ENCODE measurements at regions not wholly inside any gene's neighbourhood (a gene's known extent, or its start where the extent isn't known, plus 50 kb on each side); places are given as distances from the start of the nearest gene placed in this dataset.

GRCh38 chr7:125118444-125118843 is 188.8 kb upstream of the POT1 start:
- no peak for TF ChIP-seq ZBTB7A (IDR thresholded peaks at IDR 0.05; ENCODE audit: low read depth)
- no peak for TF ChIP-seq TAF1 (IDR thresholded peaks at IDR 0.05; ENCODE audit: low read depth)
- no peak for TF ChIP-seq EGR1 (IDR thresholded peaks at IDR 0.05)
- no peak for TF ChIP-seq RAD21 (IDR thresholded peaks at IDR 0.05; ENCODE audit: low read depth)
- TF ChIP-seq YY1 (IDR thresholded peaks at IDR 0.05; ENCODE audit: low read depth), result no peak
- TF ChIP-seq NFIC (IDR thresholded peaks at IDR 0.05), result no peak
- TF ChIP-seq MAX (IDR thresholded peaks at IDR 0.05), result no peak
- no peak for TF ChIP-seq REST (IDR thresholded peaks at IDR 0.05; ENCODE audit: low read depth)
- TF ChIP-seq CREB1 (IDR thresholded peaks at IDR 0.05; ENCODE audit: low read depth), result no peak
- TF ChIP-seq CEBPB (IDR thresholded peaks at IDR 0.05), result no peak
- TF ChIP-seq FOXM1 (IDR thresholded peaks at IDR 0.05; ENCODE audit: borderline replicate concordance, low read depth), result no peak

GRCh38 chr7:125112850-125113249 is 183.2 kb upstream of the POT1 start:
- no peak for TF ChIP-seq NFIC (IDR thresholded peaks at IDR 0.05)
- no peak for TF ChIP-seq ZBTB7A (IDR thresholded peaks at IDR 0.05; ENCODE audit: low read depth)
- TF ChIP-seq REST (IDR thresholded peaks at IDR 0.05; ENCODE audit: low read depth), result no peak
- no peak for TF ChIP-seq CEBPB (IDR thresholded peaks at IDR 0.05)
- no peak for TF ChIP-seq TAF1 (IDR thresholded peaks at IDR 0.05; ENCODE audit: low read depth)
- TF ChIP-seq TEAD4 (IDR thresholded peaks at IDR 0.05), result no peak
- TF ChIP-seq FOXM1 (IDR thresholded peaks at IDR 0.05; ENCODE audit: borderline replicate concordance, low read depth), result no peak

GRCh38 chr7:125099519-125099918 is 169.9 kb upstream of the POT1 start:
- TF ChIP-seq FOXM1 (IDR thresholded peaks at IDR 0.05; ENCODE audit: borderline replicate concordance, low read depth), result no peak
- no peak for TF ChIP-seq MAX (IDR thresholded peaks at IDR 0.05)
- TF ChIP-seq TEAD4 (IDR thresholded peaks at IDR 0.05), result no peak
- TF ChIP-seq EP300 (IDR thresholded peaks at IDR 0.05; ENCODE audit: borderline replicate concordance), result no peak
- TF ChIP-seq USF1 (IDR thresholded peaks at IDR 0.05), result no peak

GRCh38 chr7:125098377-125098970 is 168.8 kb upstream of the POT1 start:
- no peak for TF ChIP-seq EGR1 (IDR thresholded peaks at IDR 0.05)
- no peak for TF ChIP-seq NFIC (IDR thresholded peaks at IDR 0.05)
- TF ChIP-seq RAD21 (IDR thresholded peaks at IDR 0.05; ENCODE audit: low read depth), result no peak
- no peak for TF ChIP-seq YY1 (IDR thresholded peaks at IDR 0.05; ENCODE audit: low read depth)
- TF ChIP-seq REST (IDR thresholded peaks at IDR 0.05; ENCODE audit: low read depth), result no peak
- TF ChIP-seq EP300 (IDR thresholded peaks at IDR 0.05; ENCODE audit: borderline replicate concordance), result no peak
- TF ChIP-seq CREB1 (IDR thresholded peaks at IDR 0.05; ENCODE audit: low read depth), result no peak

GRCh38 chr7:125090596-125090995 is 161.0 kb upstream of the POT1 start:
- TF ChIP-seq TEAD4 (IDR thresholded peaks at IDR 0.05) (peak; percentile 16; the same call in 1 of the 2 replicates), TCF12 (IDR thresholded peaks at IDR 0.05; ENCODE audit: low read depth) (no peak), REST (IDR thresholded peaks at IDR 0.05; ENCODE audit: low read depth) (no peak), YY1 (IDR thresholded peaks at IDR 0.05; ENCODE audit: low read depth) (no peak), USF1 (IDR thresholded peaks at IDR 0.05) (0 out of 2 replicates have a peak, but pooled peaks have one; percentile 11)

Data from Ishikawa (cell line).